ENCODE measurements at regions not wholly inside any gene's neighbourhood (a gene's known extent, or its start where the extent isn't known, plus 50 kb on each side); places are given as distances from the start of the nearest gene placed in this dataset.
"Not testable (repeated sequence)": the region's sequence is repeated elsewhere in the genome, so short reads cannot be mapped to it uniquely, and the experiment has no call there.

DNA sequence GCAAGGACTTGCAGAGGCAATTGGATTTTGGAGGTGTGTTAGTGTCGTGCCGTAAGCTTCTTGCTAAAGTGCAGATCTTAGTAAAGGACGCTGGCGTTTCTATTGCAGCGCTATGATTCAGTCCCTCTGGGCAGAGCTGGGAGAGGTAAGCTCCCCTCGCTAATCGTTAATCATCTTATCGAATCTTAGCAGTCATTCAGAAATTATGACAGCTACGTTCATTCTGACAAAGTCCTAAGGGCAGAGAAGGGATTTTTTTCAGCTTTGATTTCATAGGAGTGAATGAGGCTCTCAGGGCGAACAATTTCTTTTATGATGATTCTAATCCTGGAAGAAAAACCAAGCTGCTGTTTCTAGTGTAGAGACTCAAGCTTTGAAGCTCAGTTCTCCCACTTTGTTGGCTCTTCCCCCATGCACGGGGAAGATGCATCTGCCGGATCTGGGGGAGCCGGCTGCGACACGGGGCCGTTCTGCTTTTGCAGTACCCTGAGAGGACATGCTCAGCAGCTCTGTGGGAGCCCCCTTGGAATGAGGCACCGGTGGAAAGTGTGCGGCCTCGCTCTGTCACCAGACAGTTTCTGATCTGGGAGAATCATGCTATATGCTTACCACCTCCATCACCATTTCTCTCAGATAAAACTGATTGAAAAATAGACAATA, 79.1 kb upstream of the SLC22A23 start:
- no peak for DNase-seq (ENCODE audit: extremely low read depth in 1 of 11, low read depth in 9 of 11, low spot score in 4 of 11)

- DNase-seq (ENCODE audit: extremely low read depth in 1 of 11, low read depth in 9 of 11, low spot score in 4 of 11) = no peak
Observed at GRCh38 chr6:3535033-3535775, 78.4 kb upstream of the SLC22A23 start.

- no peak for DNase-seq (ENCODE audit: extremely low read depth in 1 of 11, low read depth in 9 of 11, low spot score in 4 of 11)
Observed at GRCh38 chr6:3534599-3534998, 77.7 kb upstream of the SLC22A23 start.

DNA sequence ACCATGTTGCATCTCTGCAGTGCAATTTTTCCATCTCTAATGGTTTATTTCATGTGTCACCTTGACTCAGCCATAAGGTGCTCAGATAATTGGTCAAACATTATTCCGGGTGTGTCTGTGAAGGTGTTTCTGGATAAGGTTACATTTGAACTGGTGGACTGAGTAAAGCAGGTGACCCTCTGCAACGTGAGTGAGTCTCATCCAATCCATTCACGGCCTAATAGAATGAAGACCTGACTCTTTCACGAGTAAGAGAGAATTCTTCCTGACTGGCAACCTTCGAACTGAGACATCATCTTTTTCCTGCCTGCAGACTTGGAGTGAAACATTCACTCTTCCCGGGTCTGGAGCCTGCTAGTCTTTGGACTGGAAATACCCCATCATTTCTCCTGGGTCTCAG, 77.1 kb upstream of the SLC22A23 start:
- no peak for DNase-seq (ENCODE audit: extremely low read depth in 1 of 11, low read depth in 9 of 11, low spot score in 4 of 11)

DNA sequence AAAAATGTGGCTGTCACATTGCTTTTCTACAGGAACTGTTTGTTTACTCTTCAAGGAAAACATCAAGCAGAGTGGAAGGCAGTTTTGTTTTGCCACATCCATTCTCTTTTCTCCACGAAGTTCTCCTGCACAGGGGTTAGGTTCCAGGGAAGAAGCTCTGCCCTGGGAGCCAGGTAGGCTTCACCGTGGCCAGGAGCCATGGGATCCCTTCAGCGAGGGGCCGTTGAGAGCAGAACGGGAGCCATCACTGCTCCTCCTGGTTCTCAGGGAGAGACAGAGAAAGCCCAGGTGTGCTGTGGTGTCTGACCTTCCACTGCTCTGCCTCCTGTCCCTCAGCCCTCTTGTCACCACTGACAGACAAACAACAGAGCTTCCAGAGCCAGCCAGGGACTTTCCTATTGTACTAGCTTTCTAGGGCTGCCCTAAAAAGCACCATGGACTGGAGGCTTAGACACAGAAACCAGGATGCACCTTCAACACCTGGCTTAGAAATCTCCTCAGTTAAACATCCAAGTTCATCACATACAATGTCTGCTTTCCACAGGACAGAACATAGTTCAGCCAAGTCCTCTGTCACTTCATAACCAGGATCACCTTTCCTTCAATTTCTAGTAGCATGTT, 75.6 kb upstream of the SLC22A23 start:
- DNase-seq (ENCODE audit: extremely low read depth in 1 of 11, low read depth in 9 of 11, low spot score in 4 of 11) = no peak

DNA sequence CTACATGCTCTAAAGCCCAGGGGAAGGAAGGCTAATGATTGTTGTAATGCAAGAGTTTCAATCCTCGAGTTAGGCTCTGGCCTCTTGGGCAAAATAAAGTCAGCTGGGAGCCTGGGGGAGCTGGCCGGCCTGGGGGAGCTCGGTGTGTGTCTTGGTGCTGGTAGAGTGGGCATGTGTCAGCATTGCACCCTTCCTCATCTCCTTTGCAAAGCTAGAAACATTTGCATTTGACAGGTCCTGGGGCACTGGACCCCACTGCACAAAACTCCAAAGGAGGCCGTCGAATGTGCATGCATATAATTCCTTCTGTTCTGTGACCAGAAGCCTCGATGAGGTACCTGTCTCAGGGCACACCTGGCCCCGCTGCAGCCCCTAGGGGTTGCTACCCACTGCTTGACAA, 74.6 kb upstream of the SLC22A23 start:
- no peak for DNase-seq (ENCODE audit: extremely low read depth in 1 of 11, low read depth in 9 of 11, low spot score in 4 of 11)

GRCh38 chr6:3530515-3530914, 73.7 kb upstream of the SLC22A23 start:
- DNase-seq (ENCODE audit: extremely low read depth in 1 of 11, low read depth in 9 of 11, low spot score in 4 of 11) = no peak

DNA sequence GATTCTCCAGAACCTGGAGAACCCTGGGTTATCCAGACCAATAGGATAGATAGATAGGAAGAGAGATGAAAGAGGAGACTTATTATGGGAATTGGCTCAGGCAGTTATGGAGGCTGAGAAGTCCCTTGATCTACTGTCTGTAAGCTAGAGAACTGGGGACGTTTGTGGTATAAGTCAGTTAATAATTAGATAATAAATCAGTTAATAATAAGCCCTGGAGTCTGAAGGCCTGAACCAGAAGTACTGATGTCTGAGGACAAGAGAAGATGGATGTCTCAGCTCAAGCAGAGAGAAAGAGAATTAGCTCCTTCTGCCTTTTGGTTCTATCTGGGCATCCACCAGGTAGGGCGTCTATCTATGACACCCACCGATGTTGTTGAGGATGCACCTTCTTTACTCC, 72.9 kb upstream of the SLC22A23 start:
- no peak for DNase-seq (ENCODE audit: extremely low read depth in 1 of 11, low read depth in 9 of 11, low spot score in 4 of 11)

DNA sequence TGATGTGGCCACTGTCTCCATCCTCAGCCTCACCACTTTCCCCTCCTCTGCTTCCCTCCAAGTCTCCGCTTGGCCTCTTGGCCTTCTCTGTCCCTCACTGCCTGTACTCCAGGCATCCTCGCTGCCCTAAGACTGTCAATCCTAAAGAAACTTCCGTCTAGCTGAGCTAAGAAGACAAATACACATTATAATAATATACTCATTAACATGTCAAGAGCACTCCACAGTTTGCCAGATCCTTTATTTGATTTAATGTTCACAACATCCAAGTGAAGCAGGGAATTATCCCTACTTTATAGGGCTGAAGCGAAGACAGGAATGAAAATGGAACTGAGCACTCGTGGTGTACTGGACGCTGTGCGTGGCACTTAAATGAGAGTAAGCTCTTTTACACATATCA, 72.4 kb upstream of the SLC22A23 start:
- DNase-seq (ENCODE audit: extremely low read depth in 1 of 11, low read depth in 9 of 11, low spot score in 4 of 11) = no peak

GRCh38 chr6:3528081-3528671, 71.3 kb upstream of the SLC22A23 start:
- not testable (repeated sequence) for DNase-seq (ENCODE audit: extremely low read depth in 1 of 11, low read depth in 9 of 11, low spot score in 4 of 11)

GRCh38 chr6:3527651-3527977, 70.8 kb upstream of the SLC22A23 start:
- no peak for DNase-seq (ENCODE audit: extremely low read depth in 1 of 11, low read depth in 9 of 11, low spot score in 4 of 11)

DNA sequence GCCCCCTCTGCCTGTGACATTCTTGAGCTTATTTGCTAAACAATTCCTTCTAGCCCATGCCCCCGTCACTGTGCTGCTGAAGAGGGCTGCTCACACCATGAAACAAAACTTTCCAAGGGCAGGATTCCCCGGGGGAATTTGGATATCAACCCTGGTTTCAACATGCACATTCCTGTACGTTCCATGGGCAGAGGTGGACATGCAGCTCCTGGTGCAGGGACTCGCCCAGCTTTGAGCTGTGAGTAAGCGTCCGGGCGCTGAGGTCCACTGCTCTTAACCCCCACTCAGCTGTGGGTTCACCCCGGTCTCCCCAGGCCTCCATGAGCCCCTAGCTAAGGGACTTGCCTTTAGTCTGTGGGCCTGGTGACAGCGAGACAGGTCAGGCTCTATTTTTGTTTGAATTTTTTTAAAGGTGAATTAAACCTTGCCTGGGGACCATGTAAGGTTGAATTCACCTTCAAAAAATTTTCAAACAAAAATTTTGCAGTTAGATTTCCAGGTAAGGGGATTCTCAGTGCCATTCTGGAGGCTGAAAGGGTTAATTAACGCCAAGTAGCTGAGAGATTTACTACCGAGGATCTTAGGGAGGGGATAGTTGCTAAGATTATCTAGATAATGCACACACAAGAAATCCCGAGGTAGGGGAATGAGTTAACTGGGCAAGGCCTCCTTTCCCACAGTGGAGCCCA, 70.3 kb upstream of the SLC22A23 start:
- DNase-seq (ENCODE audit: extremely low read depth in 1 of 11, low read depth in 9 of 11, low spot score in 4 of 11) = no peak

GRCh38 chr6:3525915-3526314, 69.1 kb upstream of the SLC22A23 start:
- no peak for DNase-seq (ENCODE audit: extremely low read depth in 1 of 11, low read depth in 9 of 11, low spot score in 4 of 11)

- no peak for DNase-seq (ENCODE audit: extremely low read depth in 1 of 11, low read depth in 9 of 11, low spot score in 4 of 11)
Observed at GRCh38 chr6:3524456-3524855, 67.6 kb upstream of the SLC22A23 start.

DNA sequence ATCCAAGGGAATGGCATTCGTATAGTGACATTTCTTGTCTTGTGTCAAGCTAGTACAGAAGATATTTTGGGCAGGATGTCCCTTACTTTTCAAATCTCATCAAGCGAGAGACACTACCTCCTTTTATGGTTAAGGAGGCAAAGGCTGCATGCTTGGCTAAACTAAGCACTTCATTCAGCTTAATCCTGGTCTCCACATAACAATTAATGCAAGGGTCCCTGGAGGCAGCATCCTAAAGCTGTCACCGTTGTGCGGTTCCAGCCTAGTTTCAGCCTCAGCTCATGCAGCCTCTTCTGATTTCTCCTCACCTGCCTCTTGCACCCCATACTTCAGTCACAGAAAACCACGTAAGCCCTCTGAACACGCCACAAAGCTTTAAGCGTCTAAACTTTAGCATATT, 67.1 kb upstream of the SLC22A23 start:
- DNase-seq (ENCODE audit: extremely low read depth in 1 of 11, low read depth in 9 of 11, low spot score in 4 of 11) = no peak

DNA sequence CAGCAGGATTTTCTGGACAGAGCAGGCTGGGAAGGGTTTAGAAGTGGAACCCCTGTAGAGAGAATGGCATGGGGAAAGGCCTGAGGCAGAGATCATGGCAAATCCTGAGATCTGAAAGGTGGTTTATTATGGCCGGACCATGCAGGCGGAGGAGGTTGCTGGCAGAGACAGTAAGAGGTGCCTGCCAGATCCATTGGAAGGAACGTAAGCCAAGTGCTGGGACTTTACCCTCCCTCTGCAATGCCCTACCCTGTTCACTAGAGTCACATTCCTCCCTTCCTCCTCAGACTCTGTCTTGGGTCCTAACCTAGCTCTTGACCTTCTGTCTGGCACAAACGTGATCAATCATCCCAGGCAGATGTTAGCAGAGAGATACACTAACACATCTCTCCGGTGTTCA, 66.4 kb upstream of the SLC22A23 start:
- DNase-seq (ENCODE audit: extremely low read depth in 1 of 11, low read depth in 9 of 11, low spot score in 4 of 11) = no peak

- DNase-seq (ENCODE audit: extremely low read depth in 1 of 11, low read depth in 9 of 11, low spot score in 4 of 11) = no peak
Observed at GRCh38 chr6:3522561-3523260, 65.9 kb upstream of the SLC22A23 start.

GRCh38 chr6:3520281-3521230, 63.7 kb upstream of the SLC22A23 start:
- no peak for DNase-seq (ENCODE audit: extremely low read depth in 1 of 11, low read depth in 9 of 11, low spot score in 4 of 11)
